ENCODE measurements at regions not wholly inside any gene's neighbourhood (a gene's known extent, or its start where the extent isn't known, plus 50 kb on each side); places are given as distances from the start of the nearest gene placed in this dataset.

DNA sequence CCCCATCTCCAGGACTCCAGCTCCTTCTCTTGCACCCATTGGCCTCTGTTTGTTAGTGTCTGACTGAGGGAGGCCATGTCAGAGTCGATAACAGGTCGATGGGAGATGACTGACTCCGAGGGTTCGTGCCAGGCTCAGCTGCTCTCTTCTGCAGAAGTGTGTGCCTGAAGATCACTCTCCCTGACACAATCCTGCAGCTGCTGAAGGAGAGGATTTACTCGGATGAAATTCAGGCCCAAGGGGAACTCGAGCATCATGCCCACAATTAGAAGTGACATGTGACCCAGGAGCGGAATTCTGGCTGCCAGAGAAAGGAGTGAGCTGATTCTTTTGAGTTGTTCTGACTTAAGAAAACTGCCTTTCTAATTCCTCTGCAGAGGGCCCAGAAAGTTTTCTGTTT is 318.2 kb downstream of the MAFB start:
- TF ChIP-seq, protein P1, sequence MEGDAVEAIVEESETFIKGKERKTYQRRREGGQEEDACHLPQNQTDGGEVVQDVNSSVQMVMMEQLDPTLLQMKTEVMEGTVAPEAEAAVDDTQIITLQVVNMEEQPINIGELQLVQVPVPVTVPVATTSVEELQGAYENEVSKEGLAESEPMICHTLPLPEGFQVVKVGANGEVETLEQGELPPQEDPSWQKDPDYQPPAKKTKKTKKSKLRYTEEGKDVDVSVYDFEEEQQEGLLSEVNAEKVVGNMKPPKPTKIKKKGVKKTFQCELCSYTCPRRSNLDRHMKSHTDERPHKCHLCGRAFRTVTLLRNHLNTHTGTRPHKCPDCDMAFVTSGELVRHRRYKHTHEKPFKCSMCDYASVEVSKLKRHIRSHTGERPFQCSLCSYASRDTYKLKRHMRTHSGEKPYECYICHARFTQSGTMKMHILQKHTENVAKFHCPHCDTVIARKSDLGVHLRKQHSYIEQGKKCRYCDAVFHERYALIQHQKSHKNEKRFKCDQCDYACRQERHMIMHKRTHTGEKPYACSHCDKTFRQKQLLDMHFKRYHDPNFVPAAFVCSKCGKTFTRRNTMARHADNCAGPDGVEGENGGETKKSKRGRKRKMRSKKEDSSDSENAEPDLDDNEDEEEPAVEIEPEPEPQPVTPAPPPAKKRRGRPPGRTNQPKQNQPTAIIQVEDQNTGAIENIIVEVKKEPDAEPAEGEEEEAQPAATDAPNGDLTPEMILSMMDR (IDR thresholded peaks at IDR 0.05; ENCODE audit: insufficient read depth, low read length): no peak
- TF ChIP-seq GABPA (IDR thresholded peaks at IDR 0.05; ENCODE audit: low read depth): no peak
- TF ChIP-seq, protein P2, sequence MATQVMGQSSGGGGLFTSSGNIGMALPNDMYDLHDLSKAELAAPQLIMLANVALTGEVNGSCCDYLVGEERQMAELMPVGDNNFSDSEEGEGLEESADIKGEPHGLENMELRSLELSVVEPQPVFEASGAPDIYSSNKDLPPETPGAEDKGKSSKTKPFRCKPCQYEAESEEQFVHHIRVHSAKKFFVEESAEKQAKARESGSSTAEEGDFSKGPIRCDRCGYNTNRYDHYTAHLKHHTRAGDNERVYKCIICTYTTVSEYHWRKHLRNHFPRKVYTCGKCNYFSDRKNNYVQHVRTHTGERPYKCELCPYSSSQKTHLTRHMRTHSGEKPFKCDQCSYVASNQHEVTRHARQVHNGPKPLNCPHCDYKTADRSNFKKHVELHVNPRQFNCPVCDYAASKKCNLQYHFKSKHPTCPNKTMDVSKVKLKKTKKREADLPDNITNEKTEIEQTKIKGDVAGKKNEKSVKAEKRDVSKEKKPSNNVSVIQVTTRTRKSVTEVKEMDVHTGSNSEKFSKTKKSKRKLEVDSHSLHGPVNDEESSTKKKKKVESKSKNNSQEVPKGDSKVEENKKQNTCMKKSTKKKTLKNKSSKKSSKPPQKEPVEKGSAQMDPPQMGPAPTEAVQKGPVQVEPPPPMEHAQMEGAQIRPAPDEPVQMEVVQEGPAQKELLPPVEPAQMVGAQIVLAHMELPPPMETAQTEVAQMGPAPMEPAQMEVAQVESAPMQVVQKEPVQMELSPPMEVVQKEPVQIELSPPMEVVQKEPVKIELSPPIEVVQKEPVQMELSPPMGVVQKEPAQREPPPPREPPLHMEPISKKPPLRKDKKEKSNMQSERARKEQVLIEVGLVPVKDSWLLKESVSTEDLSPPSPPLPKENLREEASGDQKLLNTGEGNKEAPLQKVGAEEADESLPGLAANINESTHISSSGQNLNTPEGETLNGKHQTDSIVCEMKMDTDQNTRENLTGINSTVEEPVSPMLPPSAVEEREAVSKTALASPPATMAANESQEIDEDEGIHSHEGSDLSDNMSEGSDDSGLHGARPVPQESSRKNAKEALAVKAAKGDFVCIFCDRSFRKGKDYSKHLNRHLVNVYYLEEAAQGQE (IDR thresholded peaks at IDR 0.05; ENCODE audit: insufficient replicate concordance, low read depth): no peak
- no peak for TF ChIP-seq POLR2AphosphoS5 (IDR thresholded peaks at IDR 0.05; ENCODE audit: low read depth)
